Renal cortical epithelial cell (primary cell): ENCODE measurements at regions not wholly inside any gene's neighbourhood (a gene's known extent, or its start where the extent isn't known, plus 50 kb on each side); places are given as distances from the start of the nearest gene placed in this dataset.
"Not testable (repeated sequence)": the region's sequence is repeated elsewhere in the genome, so short reads cannot be mapped to it uniquely, and the experiment has no call there.

Experiments
- DNase-seq: peaks from one replicate; pipeline ENCODE4 v3.0.0-alpha.2; 2011; ENCODE audit warnings: low read depth

- no peak for DNase-seq
These were observed 96.4 kb upstream of the SLC22A23 start for GRCh38 chr6:3553254-3553653.

DNA sequence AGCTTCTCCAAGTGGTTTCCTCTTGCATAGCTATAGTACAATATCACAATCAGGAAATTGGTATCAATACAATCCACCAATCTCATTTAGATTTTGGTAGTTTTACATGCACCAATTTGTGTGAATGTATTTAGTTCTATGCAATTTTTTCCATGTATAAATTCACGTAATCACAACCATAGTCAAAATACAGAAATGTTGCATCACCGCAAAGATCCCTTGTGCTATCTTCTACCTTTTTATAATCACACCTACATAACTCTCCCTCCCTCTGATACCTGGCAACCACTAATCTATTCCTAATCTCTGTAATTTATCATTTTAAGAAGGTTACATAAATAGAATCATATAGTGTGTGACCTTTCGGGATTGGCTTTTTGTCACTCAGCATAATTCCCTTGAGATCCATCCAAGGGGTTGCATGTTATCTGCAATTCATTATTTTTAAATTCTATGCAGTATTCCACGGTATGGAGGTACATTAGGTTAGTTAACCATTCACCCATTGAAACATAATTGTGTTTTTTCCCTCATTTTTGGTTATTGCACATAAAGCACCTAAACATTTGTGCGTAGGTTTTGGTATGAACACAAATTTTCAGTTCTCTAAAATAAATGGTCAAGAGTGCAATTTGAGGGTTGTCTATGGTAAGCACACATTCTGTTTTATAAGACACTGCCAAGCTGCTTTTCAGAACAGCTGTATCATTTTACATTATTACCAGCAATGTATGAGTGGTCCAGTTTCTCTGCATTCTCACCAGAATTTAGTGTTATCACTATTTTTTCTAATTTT lies 95.1 kb upstream of the SLC22A23 start:
- no peak for DNase-seq

GRCh38 chr6:3549314-3549940 lies 92.6 kb upstream of the SLC22A23 start:
- DNase-seq = peak; percentile 53

GRCh38 chr6:3546121-3546520 lies 89.3 kb upstream of the SLC22A23 start:
- DNase-seq = no peak

GRCh38 chr6:3545156-3545555 lies 88.3 kb upstream of the SLC22A23 start:
- no peak for DNase-seq

- no peak for DNase-seq
These were observed 85.3 kb upstream of the SLC22A23 start for GRCh38 chr6:3542032-3542640.

- no peak for DNase-seq
These were observed 84.2 kb upstream of the SLC22A23 start for GRCh38 chr6:3541006-3541585.

GRCh38 chr6:3540253-3540820 lies 83.5 kb upstream of the SLC22A23 start:
- DNase-seq = no peak

DNA sequence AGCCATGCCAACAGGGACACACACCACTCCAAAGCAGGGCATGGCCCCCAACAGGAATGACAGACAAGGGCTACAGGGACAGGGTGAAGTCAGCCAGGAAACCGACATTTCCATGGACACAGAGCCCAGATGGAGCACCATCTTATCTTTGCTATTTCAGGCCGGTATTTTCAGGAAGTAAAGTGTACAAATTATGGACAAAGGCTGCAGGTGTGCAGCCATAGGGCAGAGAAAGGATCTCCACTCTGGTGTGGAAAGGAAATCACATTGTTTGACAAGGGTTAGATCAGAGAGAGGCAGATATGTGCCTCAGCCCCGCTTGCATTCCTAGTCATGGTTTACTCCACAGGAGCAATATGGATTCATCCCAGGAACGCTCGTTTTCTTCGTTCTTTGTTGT lies 81.7 kb upstream of the SLC22A23 start:
- no peak for DNase-seq

- DNase-seq = no peak
These were observed 80.1 kb upstream of the SLC22A23 start for GRCh38 chr6:3536901-3537300.

DNA sequence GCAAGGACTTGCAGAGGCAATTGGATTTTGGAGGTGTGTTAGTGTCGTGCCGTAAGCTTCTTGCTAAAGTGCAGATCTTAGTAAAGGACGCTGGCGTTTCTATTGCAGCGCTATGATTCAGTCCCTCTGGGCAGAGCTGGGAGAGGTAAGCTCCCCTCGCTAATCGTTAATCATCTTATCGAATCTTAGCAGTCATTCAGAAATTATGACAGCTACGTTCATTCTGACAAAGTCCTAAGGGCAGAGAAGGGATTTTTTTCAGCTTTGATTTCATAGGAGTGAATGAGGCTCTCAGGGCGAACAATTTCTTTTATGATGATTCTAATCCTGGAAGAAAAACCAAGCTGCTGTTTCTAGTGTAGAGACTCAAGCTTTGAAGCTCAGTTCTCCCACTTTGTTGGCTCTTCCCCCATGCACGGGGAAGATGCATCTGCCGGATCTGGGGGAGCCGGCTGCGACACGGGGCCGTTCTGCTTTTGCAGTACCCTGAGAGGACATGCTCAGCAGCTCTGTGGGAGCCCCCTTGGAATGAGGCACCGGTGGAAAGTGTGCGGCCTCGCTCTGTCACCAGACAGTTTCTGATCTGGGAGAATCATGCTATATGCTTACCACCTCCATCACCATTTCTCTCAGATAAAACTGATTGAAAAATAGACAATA lies 79.1 kb upstream of the SLC22A23 start:
- no peak for DNase-seq

- no peak for DNase-seq
These were observed 78.4 kb upstream of the SLC22A23 start for GRCh38 chr6:3535033-3535775.

DNA sequence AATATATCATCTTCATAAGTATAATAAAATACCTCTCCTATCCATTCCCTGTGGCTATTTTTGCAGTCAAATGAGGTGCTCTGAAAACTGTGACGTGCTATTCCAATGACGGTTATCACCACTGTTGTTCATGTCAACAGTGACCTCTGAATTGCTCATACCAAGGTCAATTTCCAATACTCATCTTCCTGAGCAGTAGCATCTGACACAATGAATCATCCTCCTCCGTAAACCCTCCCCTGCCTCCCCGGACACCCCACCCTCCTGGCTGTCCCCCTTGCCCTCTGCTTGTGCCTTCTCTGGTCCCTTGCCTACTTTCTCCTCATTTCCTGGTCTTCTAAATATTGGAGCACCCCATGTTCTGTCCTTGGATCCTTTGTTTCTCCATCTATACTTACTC lies 77.7 kb upstream of the SLC22A23 start:
- DNase-seq = no peak

- no peak for DNase-seq
These were observed 77.1 kb upstream of the SLC22A23 start for GRCh38 chr6:3533981-3534380.

- DNase-seq = no peak
These were observed 75.6 kb upstream of the SLC22A23 start for GRCh38 chr6:3532296-3532916.

DNA sequence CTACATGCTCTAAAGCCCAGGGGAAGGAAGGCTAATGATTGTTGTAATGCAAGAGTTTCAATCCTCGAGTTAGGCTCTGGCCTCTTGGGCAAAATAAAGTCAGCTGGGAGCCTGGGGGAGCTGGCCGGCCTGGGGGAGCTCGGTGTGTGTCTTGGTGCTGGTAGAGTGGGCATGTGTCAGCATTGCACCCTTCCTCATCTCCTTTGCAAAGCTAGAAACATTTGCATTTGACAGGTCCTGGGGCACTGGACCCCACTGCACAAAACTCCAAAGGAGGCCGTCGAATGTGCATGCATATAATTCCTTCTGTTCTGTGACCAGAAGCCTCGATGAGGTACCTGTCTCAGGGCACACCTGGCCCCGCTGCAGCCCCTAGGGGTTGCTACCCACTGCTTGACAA lies 74.6 kb upstream of the SLC22A23 start:
- no peak for DNase-seq

- DNase-seq = no peak
These were observed 73.7 kb upstream of the SLC22A23 start for GRCh38 chr6:3530515-3530914.

GRCh38 chr6:3529721-3530120 lies 72.9 kb upstream of the SLC22A23 start:
- peak; percentile 58 for DNase-seq

GRCh38 chr6:3529232-3529631 lies 72.4 kb upstream of the SLC22A23 start:
- no peak for DNase-seq

DNA sequence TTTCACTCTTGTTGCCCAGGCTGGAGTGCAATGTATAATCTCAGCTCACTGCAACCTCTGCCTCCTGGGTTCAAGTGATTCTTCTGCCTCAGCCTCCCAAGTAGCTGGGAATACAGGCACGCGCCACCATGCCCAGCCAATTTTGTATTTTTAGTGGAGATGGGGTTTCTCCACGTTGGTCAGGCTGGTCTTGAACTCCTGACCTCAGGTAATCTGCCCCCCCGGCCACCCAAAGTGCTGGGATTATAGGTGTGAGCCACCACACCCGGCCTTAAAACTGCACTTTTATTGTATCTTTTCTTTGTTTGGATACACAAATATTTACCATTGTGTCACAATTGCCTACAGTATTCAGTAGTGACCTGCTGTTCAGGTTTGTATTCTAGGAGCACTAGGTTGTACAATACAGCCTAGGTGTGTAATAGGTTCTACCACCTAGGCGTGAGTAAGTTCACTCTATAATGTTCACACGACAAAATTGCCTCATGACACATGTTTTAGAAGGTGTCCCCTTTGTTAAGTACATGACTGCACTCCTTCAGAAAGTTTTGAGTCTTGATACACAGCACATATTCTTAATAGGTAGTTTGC lies 71.3 kb upstream of the SLC22A23 start:
- DNase-seq = not testable (repeated sequence)
